ENCODE measurements at regions not wholly inside any gene's neighbourhood (a gene's known extent, or its start where the extent isn't known, plus 50 kb on each side); places are given as distances from the start of the nearest gene placed in this dataset.

- TF ChIP-seq CTCF (IDR thresholded peaks at IDR 0.05): no peak
- no peak for TF ChIP-seq POLR2A (IDR thresholded peaks at IDR 0.05)
Measured at GRCh38 chr15:70463453-70463834, 299.9 kb downstream of the UACA start.
